T-helper 1 cell (primary cell): ENCODE measurements at regions not wholly inside any gene's neighbourhood (a gene's known extent, or its start where the extent isn't known, plus 50 kb on each side); places are given as distances from the start of the nearest gene placed in this dataset.
A peak's percentile ranks its signal among the peaks of the same experiment; 100 is the strongest.

Experiments
- DNase-seq, 5 donors: peaks; one replicate each; pipeline ENCODE4 v3.0.0-alpha.2; 2012 to 2020

DNA sequence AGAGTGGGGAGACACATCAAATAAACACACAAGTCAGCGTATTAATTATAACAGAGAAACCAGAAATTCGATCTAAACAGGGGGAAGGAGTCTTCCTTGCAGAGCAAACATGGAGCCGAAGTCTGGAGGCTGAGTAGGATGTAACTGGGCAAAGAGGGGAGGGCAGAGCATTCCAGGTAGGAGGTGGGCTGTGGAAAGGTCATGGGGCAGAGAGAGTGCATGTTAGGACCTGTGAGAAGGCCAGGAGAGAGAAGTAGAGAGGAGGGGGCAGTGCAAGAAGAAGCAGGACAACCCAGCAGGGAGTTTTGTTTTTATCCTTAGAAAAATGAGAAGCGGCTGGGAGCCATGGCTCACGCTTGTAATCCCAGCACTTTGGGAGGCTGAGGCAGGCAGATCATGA is 130.8 kb upstream of the GPR26 start:
- no peak for DNase-seq

DNA sequence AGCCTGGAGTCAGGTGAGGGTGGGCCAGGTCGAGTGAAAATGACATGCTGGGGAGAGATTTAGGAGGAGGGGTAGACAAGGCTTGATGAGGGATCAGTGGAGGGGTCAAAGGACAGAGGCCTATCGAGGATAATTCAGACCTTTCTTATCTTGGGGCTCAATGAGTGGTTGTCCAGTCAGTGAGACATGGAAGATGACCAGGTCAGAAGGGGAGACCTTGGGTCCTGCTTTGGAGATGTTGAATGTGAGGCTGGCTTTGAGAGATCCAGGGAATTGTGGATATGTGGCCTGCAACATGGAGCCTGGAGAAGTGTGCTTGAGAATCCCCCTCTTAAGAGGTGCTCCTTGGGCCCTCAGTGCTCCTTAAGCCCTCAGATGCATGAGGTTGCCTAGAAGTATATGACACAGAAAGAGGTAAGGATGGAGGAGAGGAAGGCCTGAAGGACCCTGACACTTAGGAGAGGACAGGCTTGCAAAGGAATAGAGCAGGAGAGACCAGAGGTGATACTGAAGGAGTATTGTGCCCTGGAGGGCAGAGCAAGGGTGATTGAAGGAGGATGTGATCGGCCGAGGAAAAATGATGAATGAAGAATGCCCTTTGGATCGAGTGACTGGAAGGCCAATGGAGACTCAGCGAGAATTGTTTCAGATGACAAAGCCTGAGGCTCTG is 129.8 kb upstream of the GPR26 start:
- DNase-seq, result no peak

DNA sequence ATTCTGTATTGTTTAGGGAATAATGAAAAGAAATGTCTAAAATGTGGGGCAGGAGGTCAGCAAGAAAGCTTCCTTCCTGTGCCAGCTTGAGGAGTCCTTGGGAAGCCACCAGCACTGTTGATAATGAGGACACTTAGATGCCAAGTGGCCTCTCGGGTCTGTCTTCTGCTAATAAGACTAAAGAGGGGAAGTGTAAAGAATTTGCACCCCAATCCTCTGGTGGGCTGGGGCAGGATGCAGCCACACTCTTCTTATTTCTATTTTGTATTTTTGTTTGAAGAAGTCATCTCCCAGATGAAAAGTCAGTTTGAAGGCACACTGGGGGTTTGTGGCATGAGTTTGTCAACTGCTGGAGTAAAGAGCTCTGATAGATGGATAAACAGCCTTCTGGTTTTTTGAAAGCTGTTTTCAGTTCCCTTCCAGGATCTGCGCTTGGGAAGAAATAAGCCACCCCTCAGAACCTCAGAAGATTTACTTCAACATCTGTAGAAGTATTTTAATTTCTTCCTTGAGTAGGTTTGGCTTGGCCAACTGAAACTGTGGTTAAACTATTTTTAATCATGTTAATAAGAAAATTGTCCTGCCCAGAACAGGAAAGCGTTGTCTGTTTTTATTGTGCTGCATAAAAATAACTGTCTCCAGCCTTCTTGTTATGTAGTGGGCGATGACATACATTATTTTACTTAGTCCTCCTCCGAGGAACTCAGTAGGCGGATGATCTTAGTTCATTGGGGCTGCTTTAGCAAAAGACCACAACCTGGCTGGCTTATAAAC is 128.8 kb upstream of the GPR26 start:
- no peak for DNase-seq

DNA sequence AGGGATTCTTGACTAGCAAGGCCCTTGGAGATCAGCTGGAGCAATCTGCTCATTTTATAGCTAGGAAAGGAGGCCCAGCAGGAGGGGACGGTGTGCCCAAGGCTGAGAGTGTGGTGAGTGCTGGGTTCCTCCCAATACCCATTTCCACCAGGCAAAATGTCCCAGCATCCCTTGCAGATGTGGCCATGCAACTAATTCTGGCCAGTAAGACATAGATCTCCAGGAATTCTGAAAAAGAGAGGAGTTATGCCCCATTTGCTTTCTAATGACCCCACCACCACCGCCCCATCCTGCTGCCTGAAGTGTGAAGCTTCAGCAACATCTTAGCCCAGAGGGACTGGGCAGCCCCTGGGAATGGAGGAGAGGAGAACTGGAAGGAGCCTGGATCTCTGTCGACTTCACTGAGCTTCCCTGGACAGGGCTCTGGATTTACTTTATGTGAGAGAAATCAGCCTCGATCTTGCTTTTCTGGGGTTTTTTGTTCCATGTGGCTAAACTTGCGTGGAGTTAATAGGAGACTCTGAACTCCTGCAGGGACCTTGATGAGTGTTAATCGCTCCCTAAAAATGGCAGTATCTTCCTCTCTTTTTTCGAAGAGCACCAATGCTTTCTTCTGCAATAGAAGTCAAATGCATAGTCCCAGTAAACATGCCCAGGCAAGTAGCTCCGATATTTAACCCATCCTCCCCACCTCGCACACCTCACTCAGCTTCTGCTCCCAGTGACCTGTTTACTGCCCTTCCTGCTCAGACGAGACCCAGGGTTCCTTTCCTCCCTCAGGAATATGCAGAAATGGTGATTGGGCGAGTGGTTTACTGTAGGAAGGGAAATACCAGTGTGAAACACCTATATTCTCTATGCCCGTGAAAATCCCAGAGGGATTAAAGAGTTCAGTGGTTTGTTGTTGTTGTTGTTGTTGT is 127.5 kb upstream of the GPR26 start:
- no peak for DNase-seq

DNA sequence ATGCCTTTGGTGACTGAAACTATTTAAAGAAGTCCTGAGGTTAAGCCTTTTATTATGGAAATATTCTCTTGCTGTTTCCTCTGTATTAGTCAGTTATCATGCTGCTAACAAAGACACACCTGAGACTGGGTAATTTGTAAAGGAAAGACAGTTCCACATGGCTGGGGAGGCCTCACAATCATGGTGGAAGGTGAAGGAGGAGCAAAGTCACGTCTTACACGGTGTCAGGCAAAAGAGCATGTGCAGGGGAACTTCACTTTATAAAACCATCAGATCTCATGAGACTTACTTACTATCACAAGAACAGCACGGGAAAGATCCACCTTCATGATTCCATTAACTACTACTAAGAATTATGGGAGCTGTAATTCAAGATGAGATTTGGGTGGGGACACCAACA is 121.2 kb upstream of the GPR26 start:
- no peak for DNase-seq

DNA sequence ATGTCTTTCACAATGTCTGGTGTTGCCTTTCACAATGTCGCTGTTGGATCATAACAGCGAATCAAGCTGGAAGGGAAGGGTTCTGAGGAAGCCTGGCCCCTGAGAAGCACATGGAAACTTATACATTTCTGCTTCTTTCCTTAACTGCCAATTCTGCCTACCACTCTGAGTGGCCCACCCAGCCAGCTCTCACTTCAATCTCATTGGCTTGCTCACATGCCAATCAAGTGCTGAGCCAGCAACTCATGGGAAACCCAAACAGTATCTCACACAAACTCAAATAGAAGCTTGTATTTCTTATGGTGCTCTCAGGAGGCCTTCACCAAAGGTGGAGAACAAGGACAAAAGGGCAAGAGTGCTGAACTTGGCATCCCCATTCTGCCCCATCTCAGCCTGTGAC is 117.4 kb upstream of the GPR26 start:
- DNase-seq, result no peak

DNA sequence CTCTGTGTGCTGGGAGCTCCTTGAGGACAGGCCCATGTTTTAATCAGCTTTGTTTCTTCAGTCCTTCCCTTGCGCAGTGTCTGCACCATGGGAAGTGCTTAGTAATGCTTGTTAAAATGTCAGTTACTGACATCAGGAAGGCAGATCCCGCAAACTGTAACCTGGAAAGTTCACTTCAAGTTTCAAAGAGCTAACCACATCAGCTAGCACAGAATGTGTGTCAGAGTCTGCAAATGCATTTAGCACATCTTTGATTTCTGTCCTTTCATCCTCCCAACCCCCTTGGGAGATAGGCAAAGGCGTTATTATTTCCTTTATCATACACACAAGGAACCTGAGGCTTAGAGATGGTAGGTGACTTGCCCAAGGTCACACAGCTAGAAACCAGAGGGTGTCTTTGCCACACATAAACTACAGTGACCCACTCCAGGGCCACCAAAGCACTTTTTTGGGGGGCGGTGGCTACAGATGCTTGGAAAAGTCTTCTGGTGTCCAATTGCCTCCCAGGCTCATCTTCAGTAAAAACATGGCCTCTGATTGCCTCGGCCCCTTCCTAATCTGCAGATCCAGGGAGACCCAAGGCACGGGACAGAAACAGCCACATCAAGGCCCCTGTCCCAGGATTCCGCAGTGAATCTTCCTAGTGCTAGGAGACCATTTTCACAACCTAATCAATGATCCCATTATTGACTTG is 116.2 kb upstream of the GPR26 start:
- DNase-seq, result no peak

DNA sequence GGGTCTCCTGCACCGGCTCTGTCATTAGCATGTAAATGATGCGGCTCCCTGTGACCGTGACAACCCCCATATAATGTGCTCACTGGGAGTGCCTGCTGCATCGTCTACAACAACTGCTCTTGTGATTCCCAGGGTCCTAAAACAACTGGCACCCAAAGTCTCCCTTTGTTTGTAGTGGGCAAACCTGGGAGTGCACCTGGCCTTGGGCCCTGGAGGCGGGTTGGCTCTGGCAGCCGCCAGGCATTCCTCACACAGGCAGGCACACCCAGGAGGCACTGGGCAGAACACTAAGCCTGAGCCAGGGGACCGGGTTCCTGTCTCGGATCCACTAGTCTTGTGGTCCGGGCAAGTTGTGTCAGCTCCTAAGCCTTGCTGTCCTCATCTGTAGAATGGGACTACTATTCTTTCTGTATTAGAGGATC is 115.5 kb upstream of the GPR26 start:
- DNase-seq, result no peak

- DNase-seq, result no peak
Observed at GRCh38 chr10:123551259-123551658, 114.9 kb upstream of the GPR26 start.

DNA sequence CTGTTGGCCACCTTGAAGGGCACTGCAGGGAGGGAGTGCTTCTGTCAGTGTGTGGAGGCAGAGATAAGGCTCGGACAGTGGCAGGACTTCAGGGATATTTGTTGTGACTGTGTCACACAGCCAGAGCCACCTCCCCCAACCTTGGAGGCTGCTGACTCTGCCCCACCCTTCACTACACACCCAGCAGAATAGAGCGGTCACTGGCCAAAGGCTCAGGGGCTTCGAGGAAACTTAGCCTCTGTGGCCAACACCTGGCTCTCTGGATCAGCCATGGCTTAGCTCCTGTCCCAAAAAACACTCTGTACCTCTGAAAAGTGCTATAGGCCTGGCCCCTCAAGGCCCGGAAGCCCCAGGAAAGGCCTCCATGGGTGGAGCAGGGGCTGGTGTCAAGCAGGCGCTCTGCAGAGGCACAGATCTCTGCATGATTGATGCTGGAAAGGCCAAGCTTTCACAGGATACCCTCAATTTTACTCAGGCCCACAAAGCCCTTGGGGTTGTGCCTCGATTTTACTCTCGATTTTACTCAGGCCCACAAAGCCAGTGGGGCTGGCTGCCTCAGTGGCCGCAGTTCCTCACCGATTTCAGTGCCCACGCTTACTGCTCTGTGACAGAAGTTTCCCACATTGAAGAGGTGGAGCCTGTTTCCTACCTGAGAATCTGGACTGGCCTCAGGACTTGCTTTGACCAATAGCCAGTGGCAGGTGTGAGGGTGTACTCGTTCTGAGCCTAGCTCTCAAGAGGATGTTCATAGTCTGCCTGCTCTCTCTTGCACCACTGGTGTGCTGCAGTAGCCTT is 113.2 kb upstream of the GPR26 start:
- DNase-seq, result no peak

DNA sequence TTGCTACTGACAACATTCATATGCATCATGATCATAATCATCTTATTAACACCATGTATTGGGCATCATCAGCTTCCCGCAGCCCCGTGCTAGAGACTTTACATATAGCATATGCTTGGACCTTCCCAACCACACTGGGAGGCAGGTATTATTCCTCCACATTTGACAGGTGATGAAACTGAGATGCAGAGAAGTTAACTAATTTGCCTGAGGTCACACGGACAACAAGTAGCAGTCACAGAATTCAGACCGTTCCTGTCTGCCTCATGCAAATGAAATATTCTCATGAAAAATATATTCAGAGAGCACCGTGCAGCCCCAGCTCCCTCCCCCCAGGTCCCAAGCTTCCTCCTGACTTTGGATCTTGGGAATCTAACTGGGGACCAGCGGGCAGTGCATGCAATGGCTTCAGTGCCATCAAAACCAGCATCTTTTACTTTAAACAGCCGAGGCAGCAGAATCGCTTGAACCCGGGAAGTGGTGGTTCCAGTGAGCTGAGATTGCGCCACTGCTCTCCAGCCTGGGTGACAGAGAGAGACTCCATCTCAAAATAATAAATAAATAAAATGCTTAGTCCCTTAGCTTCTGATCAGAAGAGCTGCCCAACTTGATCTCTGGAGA is 112.2 kb upstream of the GPR26 start:
- DNase-seq, result no peak

GRCh38 chr10:123554656-123555055 is 111.5 kb upstream of the GPR26 start:
- DNase-seq, result no peak

GRCh38 chr10:123555616-123556015 is 110.5 kb upstream of the GPR26 start:
- DNase-seq, result no peak

DNA sequence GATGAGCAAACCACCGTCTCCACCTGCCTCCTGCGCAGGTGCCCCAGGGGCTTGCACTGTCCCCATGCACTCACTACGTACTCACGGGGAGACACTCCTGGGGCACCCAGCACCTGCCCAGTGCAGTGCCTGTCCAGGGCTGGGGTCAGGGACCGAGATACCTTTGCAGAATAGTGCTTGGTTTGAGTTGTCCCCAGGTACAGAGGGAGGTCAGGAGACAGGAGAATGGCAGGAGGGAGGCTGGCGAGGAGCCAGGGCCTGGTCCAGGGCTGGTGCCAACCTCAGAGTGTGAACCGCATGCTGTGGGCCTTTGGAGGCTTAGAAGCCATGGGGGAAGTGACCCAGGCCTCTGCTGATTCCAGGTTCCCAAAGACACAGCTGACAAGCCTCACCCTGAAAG is 110.1 kb upstream of the GPR26 start:
- no peak for DNase-seq

DNA sequence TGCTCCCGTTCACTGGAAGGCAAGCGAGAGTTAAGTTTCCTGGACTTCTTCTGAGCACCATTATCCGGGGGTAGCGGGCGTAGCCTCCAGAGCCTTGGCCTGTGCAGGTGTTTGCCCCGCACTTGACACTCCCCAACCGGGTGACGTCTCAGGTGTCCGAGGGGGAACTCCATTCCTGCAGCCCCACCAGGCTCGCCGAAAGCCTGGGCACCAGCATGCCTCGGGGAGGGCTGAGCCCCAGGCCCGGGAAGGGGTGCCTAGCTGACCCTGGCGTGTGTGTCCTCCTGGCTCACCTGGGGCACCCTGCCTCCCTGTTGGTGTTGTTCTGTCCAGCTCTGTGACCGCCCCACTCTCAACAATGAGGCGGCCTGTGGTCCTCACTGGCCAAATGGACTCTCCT is 109.4 kb upstream of the GPR26 start:
- no peak for DNase-seq

DNA sequence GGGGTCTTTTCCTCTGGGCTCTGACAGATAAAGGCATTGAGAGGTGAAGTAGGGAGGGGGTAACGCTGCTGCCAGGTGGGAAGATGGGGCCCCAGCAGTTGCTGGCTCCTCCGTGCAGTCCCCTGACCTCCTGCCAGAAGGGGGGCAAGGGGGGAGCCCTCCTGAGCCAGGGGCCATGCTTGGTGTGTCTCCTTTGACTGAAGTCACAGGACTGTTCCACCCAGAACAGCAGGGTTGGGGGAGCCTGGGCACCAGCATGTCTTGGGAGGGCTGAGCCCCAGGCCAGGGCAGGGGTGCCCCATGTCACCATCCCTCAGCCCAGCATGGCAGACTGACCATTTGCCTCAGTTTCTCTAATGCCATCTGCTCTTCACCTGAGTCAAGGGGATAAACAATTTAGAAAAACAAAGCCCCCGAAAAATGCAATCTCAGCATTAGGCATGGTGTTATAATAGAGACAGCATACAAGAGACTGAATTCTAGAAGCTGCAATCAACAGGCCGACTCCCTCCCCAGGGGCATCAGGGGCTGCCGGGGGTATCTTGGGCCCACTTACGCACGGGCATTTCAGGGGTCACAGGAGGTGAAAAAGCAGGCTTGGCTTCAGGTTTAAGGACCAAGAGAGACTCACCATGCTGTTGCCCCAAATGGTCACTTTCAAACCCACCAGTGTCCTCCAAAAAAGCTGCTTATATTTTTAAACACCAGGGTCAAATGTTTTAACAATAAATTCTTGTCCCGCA is 108.6 kb upstream of the GPR26 start:
- DNase-seq, result no peak

GRCh38 chr10:123558651-123559050 is 107.5 kb upstream of the GPR26 start:
- no peak for DNase-seq

DNA sequence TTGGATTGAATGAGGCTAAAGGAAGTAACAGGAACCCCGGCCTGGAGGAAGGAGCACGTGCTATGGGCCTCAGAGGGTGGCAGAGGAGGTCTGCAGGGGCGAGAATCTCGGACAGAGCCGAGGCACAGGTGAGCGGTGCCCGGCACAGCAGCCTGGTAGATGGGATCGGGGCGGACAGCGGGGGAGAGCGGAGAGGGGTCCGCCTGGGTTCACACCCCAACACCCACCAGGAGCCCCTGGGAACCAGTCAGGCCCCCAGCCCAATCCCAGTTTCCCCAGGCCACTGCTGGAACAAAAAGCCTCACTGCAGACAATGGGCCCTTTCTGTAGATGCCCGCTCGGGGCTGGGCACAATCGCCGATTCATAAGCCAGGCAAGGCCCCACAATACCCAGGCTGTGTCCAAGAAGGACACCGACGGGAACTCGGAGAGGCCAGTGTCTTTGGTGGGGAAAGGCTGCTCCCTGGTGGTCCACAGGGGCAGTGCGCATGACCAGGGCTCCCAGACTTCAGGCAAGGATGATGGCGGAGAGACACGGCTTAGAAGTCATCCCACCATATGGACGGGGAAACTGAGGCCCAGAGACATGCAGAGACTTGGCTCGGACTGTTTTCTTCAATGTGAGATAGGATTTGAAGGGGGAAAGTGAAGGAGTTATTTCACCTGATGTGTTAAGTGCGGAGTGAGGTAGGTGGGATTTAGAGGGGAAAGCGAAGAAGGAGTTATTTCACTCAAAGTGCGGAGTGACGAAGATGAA is 106.9 kb upstream of the GPR26 start:
- peak in 4 of 5 donors; percentile 40 to 60 (median 48) for DNase-seq

DNA sequence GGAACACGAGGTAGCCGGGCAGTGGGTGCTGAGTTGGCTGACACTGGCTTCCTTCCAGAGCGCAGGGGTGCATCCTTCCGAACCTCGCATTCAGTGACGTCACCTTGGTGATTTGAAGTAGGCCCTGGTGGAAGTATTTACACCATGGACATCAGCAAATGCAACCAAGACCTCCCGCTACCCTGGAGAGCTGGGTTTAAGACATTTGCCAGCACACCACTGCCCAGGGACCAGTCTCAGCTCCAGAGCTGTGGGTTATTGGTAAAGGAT is 106.4 kb upstream of the GPR26 start:
- DNase-seq, result no peak
